ENCODE measurements at regions not wholly inside any gene's neighbourhood (a gene's known extent, or its start where the extent isn't known, plus 50 kb on each side); places are given as distances from the start of the nearest gene placed in this dataset.

- DNase-seq, result no peak
These were observed 166.6 kb upstream of the S1PR3 start for GRCh38 chr9:88824711-88825110.

DNA sequence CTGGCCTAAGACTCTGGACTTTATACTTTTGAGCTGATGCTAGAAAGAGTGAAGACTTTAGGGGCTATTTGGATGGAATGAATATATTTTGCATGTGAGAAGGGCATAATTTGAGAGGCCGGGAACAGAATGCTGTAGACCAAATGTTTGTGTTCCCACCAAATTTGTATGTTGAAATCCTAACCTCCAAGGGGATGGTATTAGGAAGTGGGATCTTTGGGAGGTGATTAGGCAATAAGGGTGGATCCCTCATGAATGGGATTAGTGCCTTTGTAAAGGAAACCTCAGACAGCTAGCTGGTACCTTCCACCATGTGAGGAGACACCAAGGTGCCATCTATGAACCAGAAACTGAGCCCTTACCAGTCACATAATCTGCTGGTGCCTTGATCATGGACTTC lies 165.1 kb upstream of the S1PR3 start:
- intact Hi-C loops (cut with DNase I), result no loop called here
- DNase-seq, result no peak

More at GRCh38 chr9:88824711-88825110, 166.6 kb upstream of the S1PR3 start:
- no peaks in the 10 kb centered on the region for H3K9me3 ChIP-seq
- no peaks in the 10 kb centered on the region for H3K27me3 ChIP-seq
- H3K36me3 ChIP-seq, result no peaks in the 10 kb centered on the region
- no peak for TF ChIP-seq POLR2A (IDR thresholded peaks at IDR 0.05)
- no peak for TF ChIP-seq CTCF (IDR thresholded peaks at IDR 0.05)
- no peak for TF ChIP-seq EP300 (IDR thresholded peaks at IDR 0.05)
- no peak overlapping the region for H3K27ac ChIP-seq
- intact Hi-C loops (cut with DNase I), result no loop called here
- H3K4me3 ChIP-seq, result no peak overlapping the region
- H3K4me1 ChIP-seq (ENCODE audit: insufficient read depth), result peaks cover 1% of the 10 kb centered on the region
- WGBS, 3 donors, result 92 to 97% (median 95%) methylated on average over 4 of the region's 4 CpGs

DNA sequence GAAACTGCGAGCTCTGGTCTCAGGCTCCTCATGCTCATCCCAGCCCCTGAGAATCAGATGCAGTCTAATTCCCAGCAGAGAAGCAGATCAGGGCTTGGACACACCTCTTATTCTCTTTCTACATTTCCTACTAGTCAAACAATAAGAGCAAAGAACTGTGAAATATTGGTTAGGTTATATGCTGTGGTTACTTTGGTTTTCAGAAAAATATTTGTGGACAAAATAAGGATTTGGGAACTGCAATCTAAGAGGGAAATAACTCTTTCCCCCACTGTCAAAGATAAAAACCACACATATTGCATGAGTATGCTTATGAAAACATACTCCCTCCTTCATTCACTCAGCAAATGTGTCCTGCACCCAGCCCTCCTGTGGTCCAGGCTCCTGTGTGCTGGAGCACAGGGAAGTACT lies 164.5 kb upstream of the S1PR3 start:
- Histone ChIP-seq H3K27ac (no peak overlapping the region), H3K4me1 (ENCODE audit: insufficient read depth) (peaks cover 1% of the 10 kb centered on the region), H3K27me3 (no peaks in the 10 kb centered on the region), H3K9me3 (no peaks in the 10 kb centered on the region), H3K4me3 (no peak overlapping the region), H3K36me3 (no peaks in the 10 kb centered on the region)
- WGBS, 3 donors, result 55 to 73% (median 63%) methylated on average over 1 of the region's 1 CpG
- intact Hi-C loops (cut with DNase I), result no loop called here
- no peak for TF ChIP-seq POLR2A (IDR thresholded peaks at IDR 0.05)
- no peak for TF ChIP-seq CTCF (IDR thresholded peaks at IDR 0.05)
- DNase-seq, result no peak

More for the DNA sequence above, 165.1 kb upstream of the S1PR3 start:
- no peaks in the 10 kb centered on the region for H3K27me3 ChIP-seq
- 97 to 100% (median 97%) methylated on average over 1 of the region's 1 CpG for WGBS, 3 donors
- TF ChIP-seq POLR2A (IDR thresholded peaks at IDR 0.05), result no peak
- TF ChIP-seq CTCF (IDR thresholded peaks at IDR 0.05), result no peak
- TF ChIP-seq EP300 (IDR thresholded peaks at IDR 0.05), result no peak
- peaks cover 1% of the 10 kb centered on the region for H3K4me1 ChIP-seq (ENCODE audit: insufficient read depth)
- H3K4me3 ChIP-seq, result no peak overlapping the region
- no peaks in the 10 kb centered on the region for H3K9me3 ChIP-seq
- H3K27ac ChIP-seq, result no peak overlapping the region
- no peaks in the 10 kb centered on the region for H3K36me3 ChIP-seq

DNA sequence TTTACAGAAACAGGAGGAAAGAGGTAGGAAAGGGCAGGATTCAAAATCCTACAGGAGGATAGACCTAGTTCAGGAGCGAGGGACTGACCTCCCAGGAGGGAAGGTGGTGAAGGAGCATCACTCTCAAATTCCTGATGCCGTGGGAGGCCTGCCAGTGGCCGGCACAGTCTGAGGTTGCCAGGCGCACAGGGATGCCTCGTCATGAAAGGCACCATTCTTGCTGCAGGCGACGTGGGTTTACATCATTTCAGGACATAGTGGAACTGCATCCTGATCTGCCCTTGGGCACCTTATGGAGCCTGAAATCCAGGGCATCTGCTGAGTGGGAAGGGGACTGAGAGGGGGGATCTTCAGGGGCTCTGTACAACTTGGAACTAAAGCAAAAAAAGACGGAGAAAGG lies 163.2 kb upstream of the S1PR3 start:
- Histone ChIP-seq H3K27me3 (no peaks in the 10 kb centered on the region), H3K27ac (no peak overlapping the region), H3K9me3 (no peaks in the 10 kb centered on the region), H3K4me1 (ENCODE audit: insufficient read depth) (peaks cover 1% of the 10 kb centered on the region), H3K4me3 (no peak overlapping the region), H3K36me3 (no peaks in the 10 kb centered on the region)
- TF ChIP-seq POLR2A (IDR thresholded peaks at IDR 0.05) (no peak), CTCF (IDR thresholded peaks at IDR 0.05) (no peak), EP300 (IDR thresholded peaks at IDR 0.05) (no peak)
- DNase-seq, result no peak
- WGBS, 3 donors, result 43 to 50% (median 47%) methylated on average over 8 of the region's 8 CpGs
- intact Hi-C loops (cut with DNase I), result loop anchor here in 1 of 4 donors (2.0 kb wide), 1 partner anchor 23 kb away; no protein-coding TSS in a partner anchor

Measured in ovary (tissue), 7 donors.